ENCODE measurements at regions not wholly inside any gene's neighbourhood (a gene's known extent, or its start where the extent isn't known, plus 50 kb on each side); places are given as distances from the start of the nearest gene placed in this dataset.

- ChIA-PET CTCF (interaction anchor here (1.0 to 1.3 kb wide), 2 partner anchors 272 to 295 kb away, joined by 3 read pairs; no protein-coding TSS in a partner anchor), POLR2A (no interaction called here)
- no peak for DNase-seq (ENCODE audit: low read depth, low spot score)
Observed at GRCh38 chr3:115512565-115513415, 110.5 kb upstream of the GAP43 start.

DNA sequence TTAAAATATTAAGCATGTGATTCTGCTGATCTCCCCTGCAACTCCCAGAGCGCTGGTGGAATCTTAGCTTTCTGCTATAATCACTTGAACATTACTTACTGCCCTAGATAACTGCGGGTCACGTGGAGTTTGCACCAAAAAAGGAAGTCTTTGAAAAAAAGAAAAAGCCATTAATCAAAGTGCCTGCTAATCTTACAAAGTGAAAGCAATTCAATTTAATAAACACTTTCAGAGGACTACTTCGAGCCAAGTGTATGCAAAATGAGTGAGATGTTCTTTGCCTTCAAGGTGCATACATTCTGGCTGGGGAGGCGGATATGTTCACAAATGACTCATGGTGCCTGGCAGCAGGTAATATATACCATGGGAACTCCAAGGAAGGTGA lies 109.9 kb upstream of the GAP43 start:
- DNase-seq (ENCODE audit: low read depth, low spot score), result no peak
- H3K27ac ChIP-seq (ENCODE audit: low read depth, low read length), result no peak overlapping the region
- peaks cover 6% of the 10 kb centered on the region for H3K27me3 ChIP-seq (ENCODE audit: control insufficient read depth, insufficient read depth, low read length)
- POLR2A ChIA-PET, result no interaction called here
- TF ChIP-seq, protein P1, sequence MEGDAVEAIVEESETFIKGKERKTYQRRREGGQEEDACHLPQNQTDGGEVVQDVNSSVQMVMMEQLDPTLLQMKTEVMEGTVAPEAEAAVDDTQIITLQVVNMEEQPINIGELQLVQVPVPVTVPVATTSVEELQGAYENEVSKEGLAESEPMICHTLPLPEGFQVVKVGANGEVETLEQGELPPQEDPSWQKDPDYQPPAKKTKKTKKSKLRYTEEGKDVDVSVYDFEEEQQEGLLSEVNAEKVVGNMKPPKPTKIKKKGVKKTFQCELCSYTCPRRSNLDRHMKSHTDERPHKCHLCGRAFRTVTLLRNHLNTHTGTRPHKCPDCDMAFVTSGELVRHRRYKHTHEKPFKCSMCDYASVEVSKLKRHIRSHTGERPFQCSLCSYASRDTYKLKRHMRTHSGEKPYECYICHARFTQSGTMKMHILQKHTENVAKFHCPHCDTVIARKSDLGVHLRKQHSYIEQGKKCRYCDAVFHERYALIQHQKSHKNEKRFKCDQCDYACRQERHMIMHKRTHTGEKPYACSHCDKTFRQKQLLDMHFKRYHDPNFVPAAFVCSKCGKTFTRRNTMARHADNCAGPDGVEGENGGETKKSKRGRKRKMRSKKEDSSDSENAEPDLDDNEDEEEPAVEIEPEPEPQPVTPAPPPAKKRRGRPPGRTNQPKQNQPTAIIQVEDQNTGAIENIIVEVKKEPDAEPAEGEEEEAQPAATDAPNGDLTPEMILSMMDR (IDR thresholded peaks at IDR 0.05; ENCODE audit: low read depth, low read length), result no peak
- CTCF ChIA-PET, result interaction anchor here (1.3 kb wide), 1 partner anchor 296 kb away, joined by 3 read pairs; no protein-coding TSS in a partner anchor
- H3K9me3 ChIP-seq (ENCODE audit: control insufficient read depth, insufficient read depth, low read length), result no peaks in the 10 kb centered on the region
- peak overlapping the region; percentile 62 for H3K4me3 ChIP-seq (ENCODE audit: low read depth, low read length)

More at GRCh38 chr3:115512565-115513415, 110.5 kb upstream of the GAP43 start:
- TF ChIP-seq, protein P1 (IDR thresholded peaks at IDR 0.05; ENCODE audit: low read depth, low read length), result no peak
- peak overlapping the region; percentile 35 for H3K27ac ChIP-seq (ENCODE audit: low read depth, low read length)
- H3K27me3 ChIP-seq (ENCODE audit: control insufficient read depth, insufficient read depth, low read length), result peaks cover 6% of the 10 kb centered on the region
- no peaks in the 10 kb centered on the region for H3K9me3 ChIP-seq (ENCODE audit: control insufficient read depth, insufficient read depth, low read length)
- H3K4me3 ChIP-seq (ENCODE audit: low read depth, low read length), result peak overlapping the region; percentile 62

DNA sequence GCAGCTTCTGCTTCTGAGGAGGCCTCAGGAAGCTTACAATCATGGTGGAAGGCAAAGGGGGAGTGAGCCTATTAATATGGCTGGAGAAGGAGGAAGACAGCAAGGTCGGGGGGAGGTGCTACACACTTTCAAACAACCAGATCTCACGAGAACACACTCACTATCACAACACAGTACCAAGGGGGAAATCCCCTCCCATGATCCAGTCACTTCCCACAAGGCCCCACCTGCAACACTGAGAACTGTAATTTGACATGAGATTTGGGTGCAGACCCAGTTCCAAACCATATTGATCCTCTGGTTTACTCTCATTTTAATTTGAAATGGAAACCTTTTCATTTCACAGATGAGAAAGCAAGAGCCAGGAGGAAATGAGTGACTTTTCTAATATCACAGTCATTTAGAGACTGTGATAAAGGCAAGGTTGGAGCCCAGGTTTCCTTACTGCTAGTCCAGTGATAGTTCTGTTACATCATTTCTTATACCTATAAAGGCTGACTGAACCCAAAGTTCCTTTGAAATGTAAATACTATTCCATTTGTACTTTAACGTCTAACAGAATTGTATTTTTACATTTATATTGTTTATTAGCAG lies 105.8 kb upstream of the GAP43 start:
- Histone ChIP-seq H3K4me3 (ENCODE audit: low read depth, low read length) (no peak overlapping the region), H3K27me3 (ENCODE audit: control insufficient read depth, insufficient read depth, low read length) (no peaks in the 10 kb centered on the region), H3K9me3 (ENCODE audit: control insufficient read depth, insufficient read depth, low read length) (no peaks in the 10 kb centered on the region), H3K27ac (ENCODE audit: low read depth, low read length) (no peak overlapping the region)
- no peak for DNase-seq (ENCODE audit: low read depth, low spot score)
- ChIA-PET CTCF (no interaction called here), POLR2A (no interaction called here)
- TF ChIP-seq, protein P1 (IDR thresholded peaks at IDR 0.05; ENCODE audit: low read depth, low read length), result no peak

DNA sequence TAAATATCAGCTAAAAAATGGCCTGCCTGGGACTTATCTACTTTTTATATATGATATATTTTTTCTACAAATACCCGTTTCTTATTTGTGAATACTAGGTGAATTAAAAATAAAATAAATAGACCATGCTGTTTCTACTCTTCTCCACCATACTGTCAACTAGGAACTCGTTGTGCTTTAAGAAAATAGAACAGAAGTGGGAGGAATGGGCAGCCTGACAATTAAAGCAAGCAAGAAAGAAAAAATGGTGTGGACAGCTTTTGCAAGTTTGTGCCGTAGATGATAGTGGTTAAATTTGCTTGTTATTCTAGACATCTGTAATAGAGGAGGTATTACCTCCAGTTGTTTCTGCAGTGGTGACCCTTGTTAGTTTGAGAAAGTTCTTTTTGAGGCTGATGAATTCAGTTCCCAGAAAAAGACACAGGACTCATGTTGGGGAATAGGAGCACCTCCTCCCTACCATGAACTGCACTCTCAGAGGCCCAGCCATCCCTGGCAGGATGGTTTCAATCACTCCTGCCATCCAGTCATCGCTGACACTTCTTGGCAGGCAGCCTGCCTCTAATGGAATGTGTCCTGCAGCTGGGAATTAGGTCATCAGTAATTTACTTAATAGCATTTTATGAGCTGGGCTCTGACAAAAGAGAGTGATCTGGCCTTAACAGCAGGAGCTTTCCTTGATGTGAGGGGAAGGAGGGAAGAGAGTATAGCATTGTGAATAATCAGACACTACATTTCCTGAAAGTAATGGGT lies 105.0 kb upstream of the GAP43 start:
- Histone ChIP-seq H3K9me3 (ENCODE audit: control insufficient read depth, insufficient read depth, low read length) (no peaks in the 10 kb centered on the region), H3K27ac (ENCODE audit: low read depth, low read length) (no peak overlapping the region), H3K4me3 (ENCODE audit: low read depth, low read length) (no peak overlapping the region), H3K27me3 (ENCODE audit: control insufficient read depth, insufficient read depth, low read length) (no peaks in the 10 kb centered on the region)
- TF ChIP-seq, protein P1 (IDR thresholded peaks at IDR 0.05; ENCODE audit: low read depth, low read length), result no peak
- POLR2A ChIA-PET, result no interaction called here
- DNase-seq (ENCODE audit: low read depth, low spot score), result peak; percentile 65
- CTCF ChIA-PET, result interaction anchor here (1.0 kb wide), 1 partner anchor 300 kb away, joined by 3 read pairs; no protein-coding TSS in a partner anchor

Measured in AG04450 (cell line).